ENCODE measurements at regions not wholly inside any gene's neighbourhood (a gene's known extent, or its start where the extent isn't known, plus 50 kb on each side); places are given as distances from the start of the nearest gene placed in this dataset.

DNA sequence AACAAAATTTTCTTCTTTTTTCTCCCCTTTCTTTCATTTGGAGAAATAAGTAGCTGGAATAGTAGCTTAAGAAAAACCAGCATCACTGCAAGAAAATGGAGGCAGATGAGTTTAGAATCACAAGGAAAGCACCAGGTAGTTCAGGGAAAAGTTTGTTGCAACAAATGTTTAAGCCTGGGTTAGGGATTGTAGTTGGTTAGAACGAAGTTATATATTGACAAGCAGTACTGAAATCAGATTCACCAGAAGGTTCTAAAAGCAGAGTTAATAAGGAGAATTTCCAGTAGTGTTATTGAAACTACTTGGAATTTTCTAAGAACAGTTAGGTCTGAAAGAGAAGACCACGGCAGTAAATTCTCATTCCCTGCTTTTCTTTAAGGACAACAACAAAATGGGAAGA lies 70.2 kb downstream of the BMP2 start:
- no peak for FAIRE-seq
- TF ChIP-seq NR2C2 (CRISPR knock-in tag; IDR thresholded peaks at IDR 0.05; ENCODE audit: borderline replicate concordance) (no peak), ZNF615 (CRISPR knock-in tag; IDR thresholded peaks at IDR 0.05; ENCODE audit: borderline replicate concordance) (no peak), BATF2 (CRISPR knock-in tag; IDR thresholded peaks at IDR 0.05) (no peak), KDM1A (CRISPR knock-in tag; IDR thresholded peaks at IDR 0.05) (no peak), ZNF761 (CRISPR knock-in tag; conservative IDR thresholded peaks at IDR 0.05) (no peak), MAFF (IDR thresholded peaks at IDR 0.05; ENCODE audit: low read depth, low read length) (no peak), ATF7-NPFF (CRISPR knock-in tag; IDR thresholded peaks at IDR 0.05; ENCODE audit: low read depth) (no peak), CCDC6 (CRISPR knock-in tag; IDR thresholded peaks at IDR 0.05) (no peak), STAT6 (CRISPR knock-in tag; IDR thresholded peaks at IDR 0.05; ENCODE audit: borderline replicate concordance) (no peak), HHEX (CRISPR knock-in tag; IDR thresholded peaks at IDR 0.05) (no peak), CHD4 (IDR thresholded peaks at IDR 0.05; ENCODE audit: borderline replicate concordance, low read length) (no peak), ZBTB20 (CRISPR knock-in tag; IDR thresholded peaks at IDR 0.05; ENCODE audit: borderline replicate concordance, low read depth) (no peak)
- H3K79me2 ChIP-seq (ENCODE audit: insufficient read depth, low read length): no peaks in the 10 kb centered on the region
- no peaks in the 10 kb centered on the region for H3K27me3 ChIP-seq (ENCODE audit: control insufficient read depth in 1 of 2, insufficient read depth in 2 of 2, low read length in 2 of 2)
- no peak for ATAC-seq
- H3K4me1 ChIP-seq (ENCODE audit: insufficient read depth, low read length): no peaks in the 10 kb centered on the region
- no peak overlapping the region for H3K4me2 ChIP-seq (ENCODE audit: low read depth, low read length)
- no peak for DNase-seq (ENCODE audit: low spot score)
- in situ Hi-C loops (cut with HindIII; ENCODE audit: extremely low pct_ligation_motif_present, low pct_unique_long_range_greater_than_20kb): loop anchor here (10.0 kb wide), 1 partner anchor 1017 kb away; no protein-coding TSS in a partner anchor
- no peak overlapping the region for H3K9ac ChIP-seq (ENCODE audit: insufficient read depth, low read depth, low read length)
- CTCF ChIA-PET (ENCODE audit: low intra/inter-chr PET ratio, low total read pairs): no interaction called here
- no peak overlapping the region for H3K27ac ChIP-seq (ENCODE audit: extremely low read length, insufficient read depth, low read length)
- intact Hi-C loops (cut with micrococcal nuclease; ENCODE audit: unreplicated experiment): no loop called here
- H4K20me1 ChIP-seq (ENCODE audit: insufficient read depth, low read length): no peaks in the 10 kb centered on the region
- H3K4me3 ChIP-seq (replicated peaks in 1 of 3; ENCODE audit: insufficient read depth in 1 of 3, low read depth in 2 of 3, low read length in 3 of 3): no peak overlapping the region
- no peaks in the 10 kb centered on the region for H3K9me3 ChIP-seq (ENCODE audit: low read length)
- POLR2A ChIA-PET: no interaction called here
- under 1% methylated on average over 2 of the region's 2 CpGs for WGBS (ENCODE audit: low lambda C conversion rate)
- BruUV-seq (replicated peaks): no TSS peak
- H3K36me3 ChIP-seq (replicated peaks in 1 of 2; ENCODE audit: control insufficient read depth in 1 of 2, insufficient read depth in 2 of 2, low read length in 2 of 2): no peaks in the 10 kb centered on the region
- no peak overlapping the region for H2AFZ ChIP-seq (ENCODE audit: low read length)
